IMR-90 (cell line): ENCODE measurements at regions not wholly inside any gene's neighbourhood (a gene's known extent, or its start where the extent isn't known, plus 50 kb on each side); places are given as distances from the start of the nearest gene placed in this dataset.

Experiments used
- ATAC-seq: fragments of 200-7000 bp; cut with Tn5 transposase; 2 replicates; pipeline ENCODE4 v1.9.1; 2020; ENCODE audit warnings: low read depth, mild to moderate bottlenecking, moderate library complexity
- BruUV-seq: library from RNA; stranded (reverse); fragments of 400-500 nt; replicated peaks from 2 replicates; lab custom pipeline; 2021; lab: Mats Ljungman, UMichigan
- CTCF ChIA-PET: fragments of 300-600 bp; formaldehyde crosslinking; extraction: SDS; loops from one replicate; lab custom pipeline; 2021; ENCODE audit warnings: antibody characterized with exemption; lab: Yijun Ruan, JAX
- POLR2A ChIA-PET: fragments of 300-600 bp; sonication (Branson Sonifier 250); formaldehyde crosslinking; loops from one replicate; lab custom pipeline; 2022; ENCODE audit warnings: antibody characterized with exemption; ENCODE audit not compliant: unreplicated experiment; lab: Charles Lee
- DNase-seq: peaks from one replicate; pipeline ENCODE4 v3.0.0; 2013
- H2AFZ ChIP-seq: replicated peaks from 2 replicates; pipeline ENCODE3; 2013; ENCODE audit warnings: low read length, mild to moderate bottlenecking; ENCODE audit not compliant: poor library complexity
- H2AK5ac ChIP-seq: 2 replicates; pipeline ENCODE4 v1.6.1; 2013; ENCODE audit warnings: low read depth, low read length, inconsistent platforms
- H2AK9ac ChIP-seq: replicated peaks from 2 replicates; pipeline ENCODE3; 2013; ENCODE audit warnings: mild to moderate bottlenecking, low read depth, low read length, moderate library complexity; ENCODE audit not compliant: poor library complexity
- H2BK120ac ChIP-seq: 2 replicates; pipeline ENCODE4 v1.6.1; 2013; ENCODE audit warnings: low read depth, low read length, inconsistent platforms
- H2BK15ac ChIP-seq: 3 replicates; pipeline ENCODE4 v1.6.1; 2013; ENCODE audit warnings: low read depth, low read length, inconsistent platforms
- H2BK20ac ChIP-seq: 2 replicates; pipeline ENCODE4 v1.6.1; 2013; ENCODE audit warnings: low read depth, mild to moderate bottlenecking, inconsistent platforms, low read length, moderate library complexity
- H2BK5ac ChIP-seq: 2 replicates; pipeline ENCODE4 v1.6.1; 2013; ENCODE audit warnings: mild to moderate bottlenecking, low read depth, low read length, inconsistent platforms; ENCODE audit not compliant: poor library complexity, severe bottlenecking
- H3K14ac ChIP-seq: replicated peaks from 2 replicates; pipeline ENCODE4 v1.6.1; 2013; ENCODE audit warnings: low read depth, low read length, inconsistent platforms
- H3K18ac ChIP-seq: 2 replicates; pipeline ENCODE4 v1.6.1; 2013; ENCODE audit warnings: low read depth, low read length, control low read depth
- H3K23ac ChIP-seq: 2 replicates; pipeline ENCODE4 v1.6.1; 2013; ENCODE audit warnings: low read depth, low read length, inconsistent platforms
- H3K27ac ChIP-seq: 2 replicates; pipeline ENCODE4 v1.5.1; 2013; ENCODE audit warnings: mild to moderate bottlenecking, control low read depth, low read length; ENCODE audit not compliant: insufficient read depth
- H3K27me3 ChIP-seq: 2 replicates; pipeline ENCODE4 v1.6.1; 2013; ENCODE audit warnings: low read length; ENCODE audit not compliant: control insufficient read depth, insufficient read depth
- H3K36me3 ChIP-seq: 2 replicates; pipeline ENCODE4 v1.6.1; 2013; ENCODE audit warnings: low read length, mixed read lengths; ENCODE audit not compliant: control insufficient read depth, insufficient read depth
- H3K4ac ChIP-seq: 2 replicates; pipeline ENCODE4 v1.6.1; 2013; ENCODE audit warnings: low read depth, low read length, inconsistent platforms
- H3K4me1 ChIP-seq: 2 replicates; pipeline ENCODE4 v1.6.1; 2013; ENCODE audit warnings: low read length, mixed read lengths; ENCODE audit not compliant: control insufficient read depth, insufficient read depth
- H3K4me2 ChIP-seq: 2 replicates; pipeline ENCODE4 v1.6.1; 2013; ENCODE audit warnings: low read depth, mild to moderate bottlenecking, control low read depth, low read length, moderate library complexity
- H3K4me3 ChIP-seq: 2 replicates; pipeline ENCODE4 v1.5.1; 2013; ENCODE audit warnings: low read depth, mild to moderate bottlenecking, control low read depth, low read length, moderate library complexity; ENCODE audit not compliant: insufficient read depth
- H3K56ac ChIP-seq: 2 replicates; pipeline ENCODE4 v1.6.1; 2013; ENCODE audit warnings: low read length, inconsistent platforms; ENCODE audit not compliant: insufficient read depth; ENCODE audit errors: extremely low read depth
- H3K79me1 ChIP-seq, 2 experiments: 2 replicates each; pipeline ENCODE4 v1.6.1; 2013; ENCODE audit warnings: low read length in 2 of 2, inconsistent platforms in 1 of 2, low read depth in 1 of 2
- H3K9ac ChIP-seq: 2 replicates; pipeline ENCODE4 v1.6.1; 2013; ENCODE audit warnings: low read depth, low read length, control low read depth
- H3K9me1 ChIP-seq: 2 replicates; pipeline ENCODE4 v1.6.1; 2013; ENCODE audit warnings: low read length, inconsistent platforms; ENCODE audit not compliant: insufficient read depth
- H3K9me3 ChIP-seq: 2 replicates; pipeline ENCODE4 v1.6.1; 2013; ENCODE audit warnings: low read length; ENCODE audit not compliant: control insufficient read depth, insufficient read depth
- H4K20me1 ChIP-seq: 2 replicates; pipeline ENCODE4 v1.6.1; 2013; ENCODE audit warnings: low read length, inconsistent platforms; ENCODE audit not compliant: insufficient read depth
- H4K5ac ChIP-seq: 2 replicates; pipeline ENCODE4 v1.6.1; 2013; ENCODE audit warnings: mild to moderate bottlenecking, low read depth, low read length, control low read depth
- H4K8ac ChIP-seq, 2 experiments: 2 replicates each; pipeline ENCODE4 v1.6.1; 2013; ENCODE audit warnings: low read depth in 2 of 2, low read length in 2 of 2, control low read depth in 1 of 2, inconsistent platforms in 1 of 2
- H4K91ac ChIP-seq: 2 replicates; pipeline ENCODE4 v1.6.1; 2013; ENCODE audit warnings: low read depth, low read length, inconsistent platforms; ENCODE audit not compliant: insufficient read depth
- WGBS, 2 experiments: methylation state at CpG; one replicate each; pipeline versions ENCODE4 v1.1.5 to v1.1.7; 2013; ENCODE audit warnings: missing lambda C conversion rate in 2 of 2; ENCODE audit not compliant: insufficient read length in 1 of 2; ENCODE audit errors: extremely low coverage in 2 of 2; 5-methylcytosine and 5-hydroxymethylcytosine counted together
- dilution Hi-C: fragments of 300-500 bp; cut with HindIII; formaldehyde crosslinking; loops from one replicate; pipeline ENCODE4 v1.14.3; 2018; ENCODE audit warnings: low sequenced_read_pairs; ENCODE audit not compliant: unreplicated experiment
- in situ Hi-C: fragments of 300-500 bp; cut with MboI; formaldehyde crosslinking; loops from 3 replicates; pipeline ENCODE4 v1.14.3; 2019; ENCODE audit warnings: low sequenced_read_pairs, inconsistent platforms, mixed read lengths
- intact Hi-C: fragments of 100-400 bp; cut with micrococcal nuclease; formaldehyde crosslinking; loops from 2 replicates; pipeline ENCODE4 v1.10.0; 2022
- TF ChIP-seq, protein P1 (sequence below): fragments of 150-350 bp; IDR thresholded peaks from 2 replicates; pipeline ENCODE4 v1.6.1; 2017; ENCODE audit warnings: mild to moderate bottlenecking, antibody characterized with exemption, low read length, low read depth

GRCh38 chr6:22361576-22361975 is 64.7 kb upstream of the PRL start:
- H3K56ac ChIP-seq, result no peak overlapping the region
- H3K79me1 ChIP-seq, result no peaks in the 10 kb centered on the region
- TF ChIP-seq, protein P1, sequence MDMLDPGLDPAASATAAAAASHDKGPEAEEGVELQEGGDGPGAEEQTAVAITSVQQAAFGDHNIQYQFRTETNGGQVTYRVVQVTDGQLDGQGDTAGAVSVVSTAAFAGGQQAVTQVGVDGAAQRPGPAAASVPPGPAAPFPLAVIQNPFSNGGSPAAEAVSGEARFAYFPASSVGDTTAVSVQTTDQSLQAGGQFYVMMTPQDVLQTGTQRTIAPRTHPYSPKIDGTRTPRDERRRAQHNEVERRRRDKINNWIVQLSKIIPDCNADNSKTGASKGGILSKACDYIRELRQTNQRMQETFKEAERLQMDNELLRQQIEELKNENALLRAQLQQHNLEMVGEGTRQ, result no peak
- H2BK120ac ChIP-seq, result no peak overlapping the region
- no peak overlapping the region for H4K8ac ChIP-seq
- ATAC-seq, result no peak
- POLR2A ChIA-PET, result no interaction called here
- no peak overlapping the region for H3K4me2 ChIP-seq
- H4K20me1 ChIP-seq, result no peaks in the 10 kb centered on the region
- intact Hi-C loops (no loop called here), dilution Hi-C loops (no loop called here), in situ Hi-C loops (no loop called here)
- no peak overlapping the region for H4K91ac ChIP-seq
- H3K27ac ChIP-seq, result no peak overlapping the region
- no peak for DNase-seq
- 90% methylated on average over 3 of the region's 5 CpGs; no CpG with 5 or more reads in 1 of the 2 experiments for WGBS, 2 experiments
- H2BK20ac ChIP-seq, result no peak overlapping the region
- no peaks in the 10 kb centered on the region for H3K27me3 ChIP-seq
- no peak overlapping the region for H3K4me3 ChIP-seq
- peaks cover 2% of the 10 kb centered on the region; the same call in 1 of the 2 replicates for H3K4me1 ChIP-seq
- no peak overlapping the region for H4K5ac ChIP-seq
- BruUV-seq, result no TSS peak
- H3K9ac ChIP-seq, result no peak overlapping the region
- no peak overlapping the region for H2AFZ ChIP-seq
- no peaks in the 10 kb centered on the region for H3K36me3 ChIP-seq
- no peak overlapping the region for H3K18ac ChIP-seq
- H3K23ac ChIP-seq, result no peak overlapping the region
- peaks cover 4% of the 10 kb centered on the region; the same call in 1 of the 2 replicates for H3K9me3 ChIP-seq
- H2BK5ac ChIP-seq, result no peak overlapping the region
- H2AK9ac ChIP-seq, result no peak overlapping the region
- no peak overlapping the region for H2BK15ac ChIP-seq
- CTCF ChIA-PET, result no interaction called here
- H3K9me1 ChIP-seq, result no peaks in the 10 kb centered on the region
- H3K14ac ChIP-seq, result no peak overlapping the region
- H3K4ac ChIP-seq, result no peak overlapping the region
- H2AK5ac ChIP-seq, result no peak overlapping the region
